EL (cell line): ENCODE measurements at regions not wholly inside any gene's neighbourhood (a gene's known extent, or its start where the extent isn't known, plus 50 kb on each side); places are given as distances from the start of the nearest gene placed in this dataset.
A peak's percentile ranks its signal among the peaks of the same experiment; 100 is the strongest.

Experiments
- DNase-seq: peaks from one replicate; pipeline ENCODE4 v3.0.0-alpha.2; 2016

GRCh38 chr1:81695741-81696140, 105.0 kb upstream of the ADGRL2 start:
- DNase-seq: peak; percentile 83

- no peak for DNase-seq
Observed at GRCh38 chr1:81693316-81693715, 107.4 kb upstream of the ADGRL2 start.

GRCh38 chr1:81690676-81691453, 109.9 kb upstream of the ADGRL2 start:
- no peak for DNase-seq

GRCh38 chr1:81689531-81689941, 111.2 kb upstream of the ADGRL2 start:
- DNase-seq: peak; percentile 75

GRCh38 chr1:81682490-81682889, 118.2 kb upstream of the ADGRL2 start:
- peak; percentile 84 for DNase-seq

GRCh38 chr1:81681601-81682266, 119.0 kb upstream of the ADGRL2 start:
- DNase-seq: peak; percentile 50

GRCh38 chr1:81681114-81681513, 119.6 kb upstream of the ADGRL2 start:
- DNase-seq: no peak

GRCh38 chr1:81679942-81680341, 120.8 kb upstream of the ADGRL2 start:
- no peak for DNase-seq

- no peak for DNase-seq
Observed at GRCh38 chr1:81678779-81679178, 122.0 kb upstream of the ADGRL2 start.

GRCh38 chr1:81672766-81673165, 128.0 kb upstream of the ADGRL2 start:
- DNase-seq: no peak

- no peak for DNase-seq
Observed at GRCh38 chr1:81671038-81671437, 129.7 kb upstream of the ADGRL2 start.

GRCh38 chr1:81670286-81670685, 130.4 kb upstream of the ADGRL2 start:
- DNase-seq: peak; percentile 89

GRCh38 chr1:81666586-81666985, 134.1 kb upstream of the ADGRL2 start:
- DNase-seq: peak; percentile 20

GRCh38 chr1:81664341-81664740, 136.4 kb upstream of the ADGRL2 start:
- peak; percentile 49 for DNase-seq

- DNase-seq: no peak
Observed at GRCh38 chr1:81662913-81663526, 137.7 kb upstream of the ADGRL2 start.

- DNase-seq: peak; percentile 60
Observed at GRCh38 chr1:81660286-81660685, 140.4 kb upstream of the ADGRL2 start.

- DNase-seq: no peak
Observed at GRCh38 chr1:81654657-81655056, 146.1 kb upstream of the ADGRL2 start.

GRCh38 chr1:81654147-81654546, 146.6 kb upstream of the ADGRL2 start:
- no peak for DNase-seq

GRCh38 chr1:81650776-81651175, 150.0 kb upstream of the ADGRL2 start:
- DNase-seq: no peak

GRCh38 chr1:81635816-81636215, 164.9 kb upstream of the ADGRL2 start:
- DNase-seq: no peak

- DNase-seq: no peak
Observed at GRCh38 chr1:81634294-81634693, 166.4 kb upstream of the ADGRL2 start.

- no peak for DNase-seq
Observed at GRCh38 chr1:81619156-81619555, 181.6 kb upstream of the ADGRL2 start.

- DNase-seq: no peak
Observed at GRCh38 chr1:81618376-81618775, 182.4 kb upstream of the ADGRL2 start.
